Glutamatergic neuron (in vitro differentiated cells): ENCODE measurements at regions not wholly inside any gene's neighbourhood (a gene's known extent, or its start where the extent isn't known, plus 50 kb on each side); places are given as distances from the start of the nearest gene placed in this dataset.

Experiments used
- DNase-seq: peaks from one replicate; pipeline ENCODE4 v3.0.0; 2022
- H3K27ac Mint-ChIP-seq: one replicate; pipeline ENCODE4 v1.8.0; 2020; ENCODE audit warnings: mild to moderate bottlenecking, mixed read lengths, inconsistent platforms; ENCODE audit not compliant: unreplicated experiment
- H3K27me3 Mint-ChIP-seq: one replicate; pipeline ENCODE4 v1.8.0; 2020; ENCODE audit warnings: mild to moderate bottlenecking, moderate library complexity, mixed read lengths, inconsistent platforms; ENCODE audit not compliant: unreplicated experiment
- H3K36me3 Mint-ChIP-seq: one replicate; pipeline ENCODE4 v1.8.0; 2020; ENCODE audit warnings: mild to moderate bottlenecking, mixed read lengths, inconsistent platforms; ENCODE audit not compliant: unreplicated experiment
- H3K4me1 Mint-ChIP-seq: one replicate; pipeline ENCODE4 v1.8.0; 2020; ENCODE audit warnings: mild to moderate bottlenecking, low read depth, mixed read lengths, inconsistent platforms; ENCODE audit not compliant: unreplicated experiment
- H3K4me3 Mint-ChIP-seq: one replicate; pipeline ENCODE4 v1.8.0; 2020; ENCODE audit warnings: mild to moderate bottlenecking, mixed read lengths, inconsistent platforms; ENCODE audit not compliant: unreplicated experiment
- H3K9me3 Mint-ChIP-seq: one replicate; pipeline ENCODE4 v1.8.0; 2020; ENCODE audit warnings: mild to moderate bottlenecking, moderate library complexity, mixed read lengths, inconsistent platforms; ENCODE audit not compliant: unreplicated experiment
- CTCF ChIP-seq: fragments of 200-600 bp; sonication (generic); IDR thresholded peaks from one replicate; pipeline ENCODE4 v1.5.0; 2021; ENCODE audit not compliant: partially characterized antibody, unreplicated experiment

DNA sequence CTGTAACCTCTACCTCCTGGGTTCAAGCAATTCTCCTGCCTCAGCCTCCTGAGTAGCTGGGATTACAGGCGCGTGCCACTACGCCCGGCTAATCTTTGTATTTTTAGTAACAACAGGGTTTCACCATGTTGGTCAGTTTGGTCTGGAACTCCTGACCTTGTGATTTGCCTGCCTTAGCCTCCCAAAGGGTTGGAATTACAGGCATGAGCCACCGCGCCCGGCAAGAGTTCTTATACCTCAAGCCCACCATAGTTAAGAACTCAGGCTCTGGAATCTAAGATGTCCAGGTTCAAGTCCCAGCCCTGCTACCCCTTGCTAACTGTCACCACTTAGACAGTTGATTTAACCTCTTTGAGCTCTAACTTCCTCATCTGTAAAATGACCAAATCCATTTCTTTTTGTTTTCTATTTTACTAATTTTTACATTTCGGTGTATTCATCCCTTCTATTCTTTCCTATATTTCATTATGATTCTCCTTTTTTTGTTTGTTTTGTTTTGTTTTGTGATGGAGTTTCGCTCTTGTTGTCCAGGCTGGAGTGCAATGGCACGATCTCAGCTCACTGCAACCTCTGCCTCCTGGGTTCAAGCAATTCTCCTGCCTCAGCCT is 104.8 kb upstream of the ZNF217 start:
- Mint-ChIP-seq H3K9me3 (no peaks in the 10 kb centered on the region), H3K4me1 (no peaks in the 10 kb centered on the region), H3K27ac (no peak overlapping the region), H3K36me3 (no peaks in the 10 kb centered on the region), H3K4me3 (no peak overlapping the region), H3K27me3 (no peaks in the 10 kb centered on the region)
- no peak for TF ChIP-seq CTCF
- DNase-seq: no peak

DNA sequence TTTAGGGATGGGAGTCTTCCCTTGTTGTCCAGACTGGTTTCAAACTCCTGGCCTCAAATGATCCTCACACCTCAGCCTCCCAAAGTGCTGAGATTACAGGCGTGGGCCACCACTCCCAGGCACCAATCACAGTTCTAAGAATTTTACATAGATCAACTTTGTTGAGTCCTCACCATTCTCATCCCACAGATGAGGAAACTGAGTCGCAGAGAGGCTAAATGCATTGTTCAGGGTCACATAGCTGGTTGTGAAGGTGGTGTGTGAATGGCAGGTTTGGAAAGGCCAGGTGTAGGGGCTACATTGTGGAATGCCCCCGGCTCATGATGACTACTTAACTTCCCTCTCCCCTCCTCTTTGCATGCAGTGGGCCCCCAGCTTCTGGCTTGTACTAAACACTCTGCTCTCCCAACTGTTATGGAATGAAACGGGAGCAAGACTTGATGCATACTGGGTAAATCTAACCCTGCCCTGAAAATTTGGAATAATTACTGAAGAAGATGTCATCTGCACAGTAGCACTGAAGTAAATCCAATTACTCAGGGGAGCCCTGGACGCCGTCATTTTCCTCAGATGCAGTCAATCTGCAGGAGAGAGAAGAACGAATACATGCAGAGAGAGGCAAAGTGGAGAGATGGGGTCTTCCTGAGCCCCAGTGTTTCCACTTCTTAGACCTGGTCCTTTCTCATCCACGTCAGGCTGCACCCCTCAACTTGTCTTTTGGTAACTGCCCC is 102.3 kb upstream of the ZNF217 start:
- no peaks in the 10 kb centered on the region for H3K36me3 Mint-ChIP-seq
- TF ChIP-seq CTCF: no peak
- H3K27ac Mint-ChIP-seq: no peak overlapping the region
- no peak for DNase-seq
- H3K4me1 Mint-ChIP-seq: no peaks in the 10 kb centered on the region
- H3K9me3 Mint-ChIP-seq: no peaks in the 10 kb centered on the region
- H3K27me3 Mint-ChIP-seq: no peaks in the 10 kb centered on the region
- no peak overlapping the region for H3K4me3 Mint-ChIP-seq

- no peaks in the 10 kb centered on the region for H3K9me3 Mint-ChIP-seq
- no peaks in the 10 kb centered on the region for H3K27me3 Mint-ChIP-seq
- H3K4me3 Mint-ChIP-seq: no peak overlapping the region
- no peaks in the 10 kb centered on the region for H3K36me3 Mint-ChIP-seq
- no peaks in the 10 kb centered on the region for H3K4me1 Mint-ChIP-seq
- no peak for TF ChIP-seq CTCF
- no peak for DNase-seq
- no peak overlapping the region for H3K27ac Mint-ChIP-seq
Measured at GRCh38 chr20:53693262-53693871, 99.7 kb upstream of the ZNF217 start.

GRCh38 chr20:53692465-53693067 is 98.9 kb upstream of the ZNF217 start:
- TF ChIP-seq CTCF: no peak
- H3K9me3 Mint-ChIP-seq: no peaks in the 10 kb centered on the region
- no peaks in the 10 kb centered on the region for H3K4me1 Mint-ChIP-seq
- no peak overlapping the region for H3K4me3 Mint-ChIP-seq
- H3K27ac Mint-ChIP-seq: no peak overlapping the region
- H3K36me3 Mint-ChIP-seq: no peaks in the 10 kb centered on the region
- H3K27me3 Mint-ChIP-seq: no peaks in the 10 kb centered on the region
- no peak for DNase-seq

DNA sequence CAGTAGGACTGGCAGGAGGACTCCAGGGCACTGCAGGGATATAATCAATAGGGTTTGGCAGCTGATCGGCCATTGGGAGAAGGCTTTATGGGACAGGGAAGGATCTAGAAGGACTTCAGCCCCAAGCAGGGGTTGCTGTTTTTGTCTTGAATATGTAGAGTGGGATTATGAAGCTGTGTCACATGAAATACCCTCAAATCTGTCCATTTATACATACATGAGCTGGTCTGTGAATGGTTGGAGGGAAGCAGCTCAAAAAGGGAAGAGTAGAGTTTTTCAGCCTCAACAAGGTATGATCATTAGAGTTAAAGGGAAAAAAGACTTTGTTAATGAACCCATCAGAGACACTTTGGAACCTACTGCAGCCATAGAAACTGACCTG is 98.2 kb upstream of the ZNF217 start:
- H3K27ac Mint-ChIP-seq: no peak overlapping the region
- no peaks in the 10 kb centered on the region for H3K9me3 Mint-ChIP-seq
- no peak for TF ChIP-seq CTCF
- no peaks in the 10 kb centered on the region for H3K36me3 Mint-ChIP-seq
- H3K4me1 Mint-ChIP-seq: no peaks in the 10 kb centered on the region
- no peaks in the 10 kb centered on the region for H3K27me3 Mint-ChIP-seq
- DNase-seq: no peak
- H3K4me3 Mint-ChIP-seq: no peak overlapping the region
